B cell (primary cell): ENCODE measurements at regions not wholly inside any gene's neighbourhood (a gene's known extent, or its start where the extent isn't known, plus 50 kb on each side); places are given as distances from the start of the nearest gene placed in this dataset.

ENCODE experiments used
- ATAC-seq: fragments of 200-7000 bp; cut with Tn5 transposase; one replicate; pipeline ENCODE4 v1.10.0; 2021; ENCODE audit warnings: low read depth, mild to moderate bottlenecking, moderate number of reproducible peaks, moderate library complexity
- CTCF ChIA-PET: fragments of 350-600 bp; sonication (Branson Sonifier 250); formaldehyde crosslinking; loops from one replicate; lab custom pipeline; 2021; ENCODE audit warnings: antibody characterized with exemption, inconsistent platforms; lab: Charles Lee
- POLR2A ChIA-PET: fragments of 350-600 bp; sonication (Branson Sonifier 250); formaldehyde crosslinking; loops from one replicate; lab custom pipeline; 2021; ENCODE audit warnings: antibody characterized with exemption; lab: Charles Lee
- DNase-seq: peaks from one replicate; pipeline ENCODE4 v3.0.0; 2013
- H2AFZ ChIP-seq: 2 replicates; pipeline ENCODE4 v1.6.1; 2012; ENCODE audit warnings: mild to moderate bottlenecking, low read depth, low read length; ENCODE audit not compliant: insufficient read depth, poor library complexity, severe bottlenecking
- H3K27ac ChIP-seq, 2 donors: 1 replicate in 1 of 2; 2 replicates in 1 of 2; pipeline ENCODE4 v1.5.1; 2012 to 2013; ENCODE audit warnings: low read length in 2 of 2, mild to moderate bottlenecking in 2 of 2, moderate library complexity in 1 of 2
- H3K27me3 ChIP-seq, 4 experiments: fragments of 200-600 bp in 1 of 4; sonication (generic) in 1 of 4; replicated peaks in 1 of 4; 1 replicate in 2 of 4; 2 replicates in 2 of 4; pipeline versions ENCODE4 v1.6.1 to v1.7.0; 2013 to 2016; ENCODE audit warnings: low read length in 3 of 4, mild to moderate bottlenecking in 2 of 4, mixed read lengths in 1 of 4, moderate library complexity in 1 of 4; ENCODE audit not compliant: insufficient read depth in 4 of 4, control insufficient read depth in 3 of 4; ENCODE audit errors: control extremely low read depth in 1 of 4
- H3K36me3 ChIP-seq, 2 experiments: replicated peaks in 1 of 2; 1 replicate in 1 of 2; 2 replicates in 1 of 2; pipeline versions ENCODE4 v1.6.1 to v1.7.1; 2013; ENCODE audit warnings: low read length in 1 of 2; ENCODE audit not compliant: insufficient read depth in 2 of 2, control insufficient read depth in 1 of 2; ENCODE audit errors: control extremely low read depth in 1 of 2, extremely low read depth in 1 of 2
- H3K4me1 ChIP-seq, 2 donors: fragments of 200-600 bp in 1 of 2; sonication (generic) in 1 of 2; 1 replicate in 1 of 2; 2 replicates in 1 of 2; pipeline versions ENCODE4 v1.5.1 to v1.6.1; 2013 to 2017; ENCODE audit warnings: low read length in 2 of 2; ENCODE audit not compliant: control insufficient read depth in 2 of 2, insufficient read depth in 2 of 2
- H3K4me2 ChIP-seq: replicated peaks from 2 replicates; pipeline ENCODE3; 2012; ENCODE audit warnings: mild to moderate bottlenecking, low read depth, low read length; ENCODE audit not compliant: poor library complexity, severe bottlenecking
- H3K4me3 ChIP-seq, 5 experiments: fragments of 200-600 bp in 1 of 5; sonication (generic) in 1 of 5; 1 replicate in 3 of 5; 2 replicates in 2 of 5; pipeline versions ENCODE4 v1.5.1 to v1.7.0; 2011 to 2016; ENCODE audit warnings: low read length in 4 of 5, mild to moderate bottlenecking in 4 of 5, low read depth in 2 of 5, control low read depth in 1 of 5, moderate library complexity in 1 of 5; ENCODE audit not compliant: insufficient read depth in 1 of 5; ENCODE audit errors: control extremely low read depth in 1 of 5, extremely low read depth in 1 of 5
- H3K79me2 ChIP-seq: fragments of 200-600 bp; sonication (generic); one replicate; pipeline ENCODE4 v1.6.0; 2016; ENCODE audit warnings: low read length; ENCODE audit not compliant: control insufficient read depth, insufficient read depth
- H3K9ac ChIP-seq: fragments of 200-600 bp; sonication (generic); 2 replicates; pipeline ENCODE4 v1.6.1; 2017; ENCODE audit warnings: mild to moderate bottlenecking, low read length, moderate library complexity
- H3K9me3 ChIP-seq, 3 donors: one replicate each; pipeline versions ENCODE4 v1.6.1 to v1.7.1; 2013; ENCODE audit warnings: low read length in 2 of 3; ENCODE audit not compliant: control insufficient read depth in 2 of 3, insufficient read depth in 1 of 3; ENCODE audit errors: control extremely low read depth in 1 of 3
- H4K20me1 ChIP-seq: 2 replicates; pipeline ENCODE4 v1.6.0; 2012; ENCODE audit warnings: mild to moderate bottlenecking, low read length; ENCODE audit not compliant: insufficient read depth, control insufficient read depth, poor library complexity, severe bottlenecking
- H3K27ac Mint-ChIP-seq: one replicate; pipeline ENCODE4 v1.8.0; 2021; ENCODE audit warnings: mixed read lengths
- H3K27me3 Mint-ChIP-seq: one replicate; pipeline ENCODE4 v1.8.0; 2021; ENCODE audit warnings: mixed read lengths
- H3K4me1 Mint-ChIP-seq: one replicate; pipeline ENCODE4 v1.8.0; 2021; ENCODE audit warnings: mixed read lengths
- H3K4me3 Mint-ChIP-seq: one replicate; pipeline ENCODE4 v1.8.0; 2021; ENCODE audit warnings: mixed read lengths
- H3K9me3 Mint-ChIP-seq: one replicate; pipeline ENCODE4 v1.8.0; 2022; ENCODE audit warnings: mixed read lengths; ENCODE audit not compliant: insufficient read depth
- EZH2 ChIP-seq: IDR thresholded peaks from 2 replicates; pipeline ENCODE4 v1.6.1; 2012; ENCODE audit warnings: borderline replicate concordance, low read depth, mild to moderate bottlenecking, moderate library complexity, low read length; ENCODE audit not compliant: insufficient read depth, poor library complexity, severe bottlenecking
- WGBS: methylation state at CpG from one replicate; pipeline ENCODE4 v1.1.5; 2013; ENCODE audit warnings: missing lambda C conversion rate; ENCODE audit not compliant: insufficient coverage; 5-methylcytosine and 5-hydroxymethylcytosine counted together
- intact Hi-C: fragments of 100-400 bp; cut with micrococcal nuclease; formaldehyde crosslinking; loops from one replicate; pipeline ENCODE4 v1.10.0; 2022
- TF ChIP-seq, protein P1 (sequence below): fragments of 200-600 bp; IDR thresholded peaks from one replicate; pipeline ENCODE4 v1.8.0; 2022; ENCODE audit warnings: antibody characterized with exemption, mild to moderate bottlenecking

- H3K4me3 ChIP-seq = no peak overlapping the region
- ChIA-PET POLR2A (no interaction called here), CTCF (interaction anchor here (1.0 to 2.1 kb wide), 3 partner anchors 11 to 22 kb away, joined by 3 to 5 read pairs (median 3); no protein-coding TSS in a partner anchor)
- H3K9ac ChIP-seq = no peak overlapping the region
- no peak overlapping the region for H3K27ac ChIP-seq
- peaks cover 15% of the 10 kb centered on the region for H3K4me1 Mint-ChIP-seq
- no peaks in the 10 kb centered on the region for H3K27me3 ChIP-seq
- H4K20me1 ChIP-seq = no peaks in the 10 kb centered on the region
- no peaks in the 10 kb centered on the region for H3K36me3 ChIP-seq
- DNase-seq = no peak
- TF ChIP-seq EZH2 = no peak
- TF ChIP-seq, protein P1, sequence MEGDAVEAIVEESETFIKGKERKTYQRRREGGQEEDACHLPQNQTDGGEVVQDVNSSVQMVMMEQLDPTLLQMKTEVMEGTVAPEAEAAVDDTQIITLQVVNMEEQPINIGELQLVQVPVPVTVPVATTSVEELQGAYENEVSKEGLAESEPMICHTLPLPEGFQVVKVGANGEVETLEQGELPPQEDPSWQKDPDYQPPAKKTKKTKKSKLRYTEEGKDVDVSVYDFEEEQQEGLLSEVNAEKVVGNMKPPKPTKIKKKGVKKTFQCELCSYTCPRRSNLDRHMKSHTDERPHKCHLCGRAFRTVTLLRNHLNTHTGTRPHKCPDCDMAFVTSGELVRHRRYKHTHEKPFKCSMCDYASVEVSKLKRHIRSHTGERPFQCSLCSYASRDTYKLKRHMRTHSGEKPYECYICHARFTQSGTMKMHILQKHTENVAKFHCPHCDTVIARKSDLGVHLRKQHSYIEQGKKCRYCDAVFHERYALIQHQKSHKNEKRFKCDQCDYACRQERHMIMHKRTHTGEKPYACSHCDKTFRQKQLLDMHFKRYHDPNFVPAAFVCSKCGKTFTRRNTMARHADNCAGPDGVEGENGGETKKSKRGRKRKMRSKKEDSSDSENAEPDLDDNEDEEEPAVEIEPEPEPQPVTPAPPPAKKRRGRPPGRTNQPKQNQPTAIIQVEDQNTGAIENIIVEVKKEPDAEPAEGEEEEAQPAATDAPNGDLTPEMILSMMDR = no peak
- no peaks in the 10 kb centered on the region for H3K79me2 ChIP-seq
- ATAC-seq = no peak
- no peaks in the 10 kb centered on the region for H3K27me3 Mint-ChIP-seq
- WGBS = no CpG with 5 or more reads among the region's 2 CpGs
- H3K27ac Mint-ChIP-seq = no peak overlapping the region
- no peak overlapping the region for H3K4me3 Mint-ChIP-seq
- peaks cover 13% of the 10 kb centered on the region for H3K9me3 Mint-ChIP-seq
- intact Hi-C loops = no loop called here
- no peak overlapping the region for H2AFZ ChIP-seq
- peaks cover 0 to 32% (median 15%) of the 10 kb centered on the region in 3 donors for H3K9me3 ChIP-seq
- H3K4me1 ChIP-seq = peaks cover 6 to 9% of the 10 kb centered on the region in 2 donors
- H3K4me2 ChIP-seq = no peak overlapping the region
These were observed 73.4 kb upstream of the ATP2B1 start for GRCh38 chr12:89781946-89782550.

GRCh38 chr12:89781156-89781555, 72.5 kb upstream of the ATP2B1 start:
- Histone ChIP-seq H2AFZ (no peak overlapping the region), H3K4me1 (peaks cover 6 to 9% of the 10 kb centered on the region in 2 donors), H3K4me3 (no peak overlapping the region), H3K4me2 (no peak overlapping the region), H3K9me3 (peaks cover 0 to 23% (median 8%) of the 10 kb centered on the region in 3 donors), H3K79me2 (no peaks in the 10 kb centered on the region), H3K27me3 (no peaks in the 10 kb centered on the region), H3K36me3 (no peaks in the 10 kb centered on the region), H3K9ac (no peak overlapping the region), H4K20me1 (no peaks in the 10 kb centered on the region), H3K27ac (no peak overlapping the region)
- no peak overlapping the region for H3K4me3 Mint-ChIP-seq
- 100% methylated on average over 1 of the region's 1 CpG for WGBS
- POLR2A ChIA-PET = no interaction called here
- H3K4me1 Mint-ChIP-seq = peaks cover 15% of the 10 kb centered on the region
- intact Hi-C loops = no loop called here
- H3K9me3 Mint-ChIP-seq = peaks cover 13% of the 10 kb centered on the region
- no peak for TF ChIP-seq EZH2
- TF ChIP-seq, protein P1 = no peak
- ATAC-seq (no peak), DNase-seq (no peak)
- no peak overlapping the region for H3K27ac Mint-ChIP-seq
- no peaks in the 10 kb centered on the region for H3K27me3 Mint-ChIP-seq
- CTCF ChIA-PET = interaction anchor here (1.2 kb wide), 1 partner anchor 10 kb away, joined by 3 read pairs; no protein-coding TSS in a partner anchor
